IPS DF 4.7 (cell line): ENCODE measurements at regions not wholly inside any gene's neighbourhood (a gene's known extent, or its start where the extent isn't known, plus 50 kb on each side); places are given as distances from the start of the nearest gene placed in this dataset.
"Not testable (repeated sequence)": the region's sequence is repeated elsewhere in the genome, so short reads cannot be mapped to it uniquely, and the experiment has no call there.

Experiments used
- DNase-seq: peaks from one replicate; pipeline ENCODE4 v3.0.0-alpha.2; 2013; ENCODE audit warnings: low spot score; ENCODE audit errors: extremely low read depth

DNA sequence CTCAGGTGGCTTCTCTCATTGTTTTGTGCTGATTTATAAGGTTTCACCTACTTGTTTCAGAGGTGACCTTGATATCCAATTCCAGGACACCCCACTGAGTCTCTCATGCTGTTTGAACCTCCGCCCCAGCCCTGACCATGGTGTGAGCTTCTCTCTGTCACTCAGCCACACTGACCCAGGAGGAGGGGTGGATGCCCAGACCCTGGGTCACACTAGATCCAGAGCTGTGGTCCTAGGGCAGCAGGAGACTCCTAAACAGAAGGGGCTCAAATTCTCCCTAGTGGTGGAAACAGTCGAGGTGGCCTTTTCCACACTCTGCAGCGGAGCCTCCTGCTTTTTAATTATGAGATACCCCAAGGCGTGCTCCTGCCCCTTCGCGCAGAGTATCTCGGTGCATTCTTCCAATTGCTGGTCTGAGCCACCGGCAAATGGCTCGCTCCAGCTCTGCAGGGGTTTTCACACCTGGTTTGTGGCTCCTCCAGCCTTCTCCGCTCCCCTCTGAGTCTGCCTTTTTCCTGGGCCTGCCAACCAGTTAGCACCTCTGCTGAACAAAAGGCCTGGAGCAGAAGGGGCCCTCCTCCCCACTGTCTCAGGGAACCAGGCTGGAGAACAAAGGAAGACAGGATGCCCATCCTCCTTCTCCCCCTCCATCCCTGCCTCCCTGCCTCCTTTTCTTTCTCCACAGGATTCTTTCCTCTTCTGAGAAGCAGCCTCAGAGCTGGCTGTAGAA, 147.3 kb upstream of the SPRED2 start:
- peak; percentile 86 for DNase-seq

DNA sequence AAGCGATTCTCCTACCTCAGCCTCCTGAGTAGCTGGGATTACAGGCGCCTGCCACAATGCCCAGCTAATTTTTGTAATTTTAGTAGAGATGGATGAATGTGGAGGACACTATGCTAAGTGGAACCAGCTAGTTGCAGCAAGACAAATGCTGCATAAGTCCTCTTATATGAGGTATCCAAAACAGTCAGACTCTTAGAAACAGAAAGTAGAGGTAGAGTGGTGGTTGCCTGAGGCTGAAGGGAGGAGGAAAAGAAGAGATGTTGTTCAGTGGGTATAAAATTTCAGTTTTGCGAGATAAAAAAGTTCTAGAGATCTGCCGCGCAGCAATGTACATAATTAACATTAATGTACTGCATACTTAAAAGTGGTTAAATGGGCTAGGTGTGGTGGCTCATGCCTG, 145.3 kb upstream of the SPRED2 start:
- DNase-seq = no peak

DNA sequence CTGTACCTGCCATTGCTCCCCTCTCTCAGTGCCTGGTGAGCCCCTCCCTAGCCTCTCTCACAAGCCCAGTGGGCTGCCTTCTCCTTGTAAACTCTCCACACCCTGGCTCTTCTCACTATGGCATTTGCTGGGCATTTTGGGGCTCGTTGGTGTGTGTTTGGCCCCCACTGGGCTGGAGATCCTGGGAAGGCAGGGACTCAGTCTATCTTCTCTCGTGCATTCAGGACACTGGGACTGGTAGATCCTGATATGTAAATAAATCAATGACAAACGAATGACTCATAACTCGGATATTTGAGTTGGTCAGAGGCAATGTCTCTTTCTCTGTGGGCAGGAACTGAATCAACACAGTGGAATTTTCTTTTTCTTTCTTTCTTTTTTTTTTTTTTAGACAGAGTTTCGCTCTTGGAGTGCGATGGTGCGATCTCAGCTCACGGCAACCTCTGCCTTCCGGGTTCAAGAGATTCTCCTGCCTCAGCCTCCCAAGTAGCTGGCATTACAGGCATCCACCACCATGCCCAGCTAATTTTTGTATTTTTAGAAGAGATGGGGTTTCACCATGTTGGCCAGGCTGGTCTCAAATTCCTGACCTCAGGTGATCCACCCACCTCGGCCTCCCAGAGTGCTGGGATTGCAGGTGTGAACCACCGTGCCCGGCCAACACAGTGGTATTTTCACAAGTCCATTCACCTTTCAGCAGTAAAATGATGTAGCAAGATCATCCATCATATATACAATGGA, 144.6 kb upstream of the SPRED2 start:
- peak; percentile 68 for DNase-seq

DNA sequence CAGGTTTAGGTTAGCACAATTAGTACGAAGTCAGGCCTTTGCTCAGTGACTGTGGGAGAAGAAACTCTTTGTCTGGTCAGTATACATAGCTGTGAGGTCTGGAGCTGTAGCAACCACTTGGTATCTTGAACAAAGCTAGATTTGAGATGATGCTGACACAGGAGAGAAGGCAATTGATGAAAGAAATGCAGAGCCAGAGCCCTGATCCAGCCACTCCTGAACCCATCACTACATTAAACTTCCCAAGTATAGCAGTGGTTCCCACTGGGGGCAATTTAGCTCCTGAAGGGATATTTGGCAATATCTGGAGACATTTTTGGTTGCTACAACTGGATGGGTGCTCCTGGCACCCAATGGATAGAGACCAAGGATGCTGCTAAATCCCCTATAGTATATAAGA, 143.9 kb upstream of the SPRED2 start:
- DNase-seq = no peak

DNA sequence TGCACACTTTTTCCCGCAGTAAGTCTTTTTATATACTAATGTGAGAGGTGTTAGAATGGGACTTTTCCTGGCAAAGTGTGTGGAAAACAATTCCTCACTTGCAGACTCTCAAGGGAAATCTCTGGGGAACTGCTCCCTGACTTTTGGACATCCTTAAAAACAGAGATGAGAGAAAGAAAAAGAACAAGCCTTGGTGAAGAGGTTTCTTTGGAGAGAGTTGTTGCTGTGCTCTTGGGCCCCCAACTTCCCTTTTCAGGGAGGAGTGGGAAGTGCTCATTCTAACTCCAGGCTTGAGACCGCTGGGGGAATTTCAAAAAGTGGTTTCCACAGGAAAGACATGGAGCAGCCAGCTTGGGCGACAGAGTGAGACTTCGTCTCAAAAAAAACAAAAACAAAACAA, 142.6 kb upstream of the SPRED2 start:
- DNase-seq = no peak

DNA sequence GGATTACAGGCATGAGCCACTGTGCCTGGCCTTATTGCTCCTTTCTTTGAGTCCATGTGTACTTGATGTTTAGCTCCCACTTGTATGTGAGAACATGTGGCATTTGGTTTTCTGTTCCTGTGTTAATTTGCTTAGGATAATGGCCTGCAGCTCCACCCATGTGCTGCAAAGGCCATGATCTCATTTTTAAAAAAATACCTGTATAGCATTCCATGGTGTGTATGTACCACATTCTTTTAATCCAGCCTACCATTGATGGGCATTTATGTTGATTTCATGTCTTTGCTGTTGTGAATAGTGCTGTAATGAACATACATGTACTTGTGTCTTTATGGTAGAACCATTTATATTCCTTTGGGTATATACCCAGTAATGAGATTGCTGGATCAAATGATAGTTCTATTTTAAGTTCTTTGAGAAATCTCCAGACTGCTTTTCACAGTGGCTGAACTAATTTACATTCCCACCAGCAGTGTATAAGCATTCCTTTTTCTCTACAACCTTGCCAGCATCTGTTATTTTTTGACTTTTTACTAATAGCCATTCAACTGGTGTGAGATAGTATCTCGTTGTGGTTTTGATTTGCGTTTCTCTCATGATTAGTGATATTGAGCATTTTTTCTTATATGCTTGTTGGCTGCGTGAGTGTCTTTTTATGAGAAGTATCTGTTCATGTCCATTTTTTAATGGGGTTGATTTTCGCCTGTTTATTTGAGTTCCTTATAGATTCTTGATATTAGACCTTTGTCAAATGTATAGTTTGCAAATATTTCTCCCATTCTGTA, 136.4 kb upstream of the SPRED2 start:
- not testable (repeated sequence) for DNase-seq

DNA sequence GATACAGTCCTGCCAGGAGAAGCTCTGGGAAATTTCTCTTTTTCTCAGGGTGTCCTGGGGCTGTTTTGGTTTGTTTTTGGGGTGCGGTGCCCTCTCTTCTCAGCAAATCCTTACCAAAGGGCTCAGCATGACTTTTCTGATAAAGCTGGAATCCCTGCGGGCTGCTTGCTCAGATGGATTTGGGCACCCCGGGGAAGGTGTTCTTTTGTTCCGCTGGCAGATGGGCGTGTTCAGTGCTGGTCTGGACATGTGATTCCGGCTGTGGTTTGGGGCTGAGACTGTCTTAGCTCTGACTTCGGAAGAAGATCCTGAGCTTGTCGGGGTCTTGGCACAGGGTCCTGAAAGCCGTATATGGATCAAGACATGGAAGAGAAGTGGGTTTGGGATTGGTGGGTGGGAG, 134.2 kb upstream of the SPRED2 start:
- DNase-seq = no peak

DNA sequence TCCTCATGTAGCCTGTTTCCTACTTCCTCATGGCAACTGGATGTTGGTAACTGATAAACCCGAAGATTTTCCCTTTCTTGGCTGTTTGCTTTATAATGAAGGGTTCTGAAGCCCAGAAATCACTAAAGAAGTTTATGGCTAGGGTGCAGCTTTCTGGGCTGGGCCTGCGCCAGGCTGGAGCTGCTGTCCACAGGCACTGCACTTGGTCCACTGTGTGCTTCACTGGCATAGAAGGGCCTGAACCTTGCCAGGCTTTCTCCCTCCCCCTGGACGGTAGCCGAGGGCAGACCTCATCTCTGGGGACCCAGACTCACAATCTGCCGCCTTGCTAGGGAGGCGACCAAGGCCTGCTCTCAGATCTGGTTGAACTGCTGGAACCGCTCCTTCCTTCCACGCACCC, 133.3 kb upstream of the SPRED2 start:
- DNase-seq = no peak

DNA sequence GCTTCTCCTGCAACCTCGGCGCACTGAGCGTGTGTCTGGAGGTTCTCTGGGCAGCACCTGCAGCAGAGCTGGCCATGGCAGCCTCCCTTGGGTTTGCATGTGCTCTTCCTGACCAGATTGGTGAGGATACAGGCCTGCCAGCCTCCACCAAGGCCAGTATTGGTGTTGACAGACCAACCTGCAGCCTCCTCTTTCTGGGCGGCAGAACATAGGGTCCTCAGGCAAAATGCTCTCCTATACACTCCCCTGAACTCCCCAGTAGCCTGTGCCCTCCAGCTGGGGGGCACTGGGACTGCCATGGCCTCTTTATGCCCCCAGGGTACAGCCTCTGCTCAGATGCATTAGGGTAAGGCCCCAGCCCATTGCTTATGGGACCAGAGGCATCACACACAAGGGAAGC, 131.9 kb upstream of the SPRED2 start:
- no peak for DNase-seq

DNA sequence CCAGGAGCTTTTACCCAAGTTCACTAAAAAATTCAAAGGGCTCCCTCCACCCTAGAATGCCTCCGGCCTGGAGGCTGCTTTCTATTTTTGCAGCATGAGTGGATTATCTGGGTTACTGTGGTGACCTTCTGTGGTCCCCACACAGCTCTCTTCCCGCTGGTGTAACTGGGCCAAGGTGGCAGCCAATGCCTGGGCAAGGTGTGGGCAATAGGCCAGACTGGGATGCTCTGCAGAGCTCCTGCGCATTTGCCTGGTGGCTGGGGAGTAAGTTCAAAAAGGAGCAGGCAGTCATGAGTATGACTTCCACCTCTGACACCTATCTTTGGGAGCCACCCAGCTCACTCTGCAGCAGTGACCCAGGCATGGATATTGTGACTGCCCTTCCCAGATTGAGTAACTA, 130.5 kb upstream of the SPRED2 start:
- no peak for DNase-seq

DNA sequence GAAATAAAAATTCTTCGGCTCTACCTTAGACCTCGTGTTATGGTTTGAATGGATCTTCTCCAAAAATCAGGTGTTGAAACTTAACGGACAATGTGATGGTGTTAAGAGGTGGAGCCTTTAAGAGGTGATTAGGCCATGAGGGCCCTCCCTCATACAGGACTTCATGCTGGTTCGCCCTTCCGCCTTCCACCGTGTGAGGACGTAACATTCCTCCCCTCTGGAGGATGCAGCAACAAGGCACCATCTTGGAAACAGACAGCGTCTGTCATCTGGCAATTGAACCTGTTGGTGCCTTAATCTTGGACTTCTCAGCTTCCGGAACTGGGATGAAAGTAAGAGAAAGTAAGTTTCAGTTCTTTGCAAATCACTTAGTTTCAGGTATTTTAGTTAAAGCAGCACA, 126.3 kb upstream of the SPRED2 start:
- no peak for DNase-seq

DNA sequence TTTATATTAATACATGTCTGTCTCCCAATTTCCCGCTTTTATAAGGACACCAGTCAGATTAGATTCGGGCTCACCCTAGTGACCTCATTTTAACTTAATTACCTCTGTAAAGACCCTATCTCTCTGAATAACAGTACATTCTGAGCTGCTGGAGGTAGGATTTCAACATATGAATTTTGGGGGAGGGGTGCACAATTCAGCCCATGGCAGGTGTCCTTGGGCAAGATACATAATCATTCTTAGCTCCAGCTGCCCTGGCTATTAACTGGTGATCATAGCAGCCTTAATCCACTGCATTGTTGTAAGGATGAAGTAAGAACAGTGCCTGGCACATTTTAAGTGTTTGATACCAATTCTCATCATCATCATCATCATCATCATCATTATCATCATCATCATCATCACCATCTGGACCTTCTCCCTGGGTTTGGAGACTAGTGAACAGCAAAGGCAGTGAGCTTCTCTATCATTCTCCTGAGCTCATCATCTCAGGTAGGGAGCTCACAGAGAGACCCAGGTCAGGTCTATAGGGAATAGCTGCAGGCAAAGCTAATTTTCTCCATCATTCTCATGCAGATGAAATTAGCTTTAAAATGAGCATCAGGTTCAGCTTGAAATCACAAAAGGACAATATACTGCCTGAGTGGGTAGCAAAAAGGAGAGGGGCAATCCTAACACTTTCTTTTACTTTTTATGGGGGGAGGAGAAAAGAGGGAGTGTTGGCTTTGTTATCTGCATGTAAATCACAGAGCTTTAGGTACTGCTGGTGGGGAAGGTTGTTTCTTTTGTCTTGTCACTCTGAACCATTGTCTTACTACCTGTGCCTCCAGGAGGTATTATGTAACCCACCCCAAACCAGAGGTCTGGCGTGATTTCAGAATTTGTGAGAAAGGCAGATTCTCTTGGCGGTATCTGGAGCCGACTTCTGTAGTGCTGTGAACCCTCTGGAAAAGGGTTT, 125.5 kb upstream of the SPRED2 start:
- no peak for DNase-seq

DNA sequence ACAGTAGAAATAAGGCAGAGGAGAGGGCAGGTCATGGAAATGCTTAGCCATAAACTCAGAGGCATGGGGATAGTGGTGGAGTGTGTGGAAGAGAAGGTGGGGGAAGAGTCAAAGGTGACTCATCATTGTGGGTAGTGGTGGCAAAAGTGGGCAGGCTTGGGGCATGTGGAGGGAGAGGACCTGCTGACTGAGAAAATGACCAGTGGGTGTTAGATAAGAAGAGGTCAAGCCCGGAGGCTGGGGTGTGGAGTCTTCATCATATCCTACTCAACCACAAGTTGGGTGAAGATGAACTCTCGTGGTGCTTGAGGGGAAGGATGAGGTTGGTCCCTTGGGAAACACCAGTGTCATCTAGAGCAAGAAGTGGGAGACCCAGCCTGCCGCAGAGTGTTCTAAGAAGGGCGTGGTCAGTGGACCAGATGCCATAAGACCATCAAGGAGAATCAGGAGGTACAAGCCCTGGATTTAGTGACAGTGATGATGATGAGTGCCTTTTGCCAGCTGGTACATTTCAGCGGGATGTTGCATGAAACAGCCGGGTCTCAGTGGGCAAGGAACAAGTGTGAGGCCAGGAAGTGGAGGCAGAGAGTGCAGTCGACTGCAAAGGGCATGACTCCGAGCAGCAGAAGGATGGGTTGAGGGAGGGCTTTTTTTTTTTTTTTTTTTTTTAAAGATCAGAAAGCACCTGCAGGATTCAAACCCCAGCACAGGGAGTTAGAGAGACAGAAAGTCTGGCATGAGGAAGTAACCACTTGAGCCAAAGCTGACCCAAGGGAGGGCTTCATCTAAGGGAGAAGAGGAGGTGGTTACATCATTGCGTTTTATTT, 122.6 kb upstream of the SPRED2 start:
- DNase-seq = no peak

DNA sequence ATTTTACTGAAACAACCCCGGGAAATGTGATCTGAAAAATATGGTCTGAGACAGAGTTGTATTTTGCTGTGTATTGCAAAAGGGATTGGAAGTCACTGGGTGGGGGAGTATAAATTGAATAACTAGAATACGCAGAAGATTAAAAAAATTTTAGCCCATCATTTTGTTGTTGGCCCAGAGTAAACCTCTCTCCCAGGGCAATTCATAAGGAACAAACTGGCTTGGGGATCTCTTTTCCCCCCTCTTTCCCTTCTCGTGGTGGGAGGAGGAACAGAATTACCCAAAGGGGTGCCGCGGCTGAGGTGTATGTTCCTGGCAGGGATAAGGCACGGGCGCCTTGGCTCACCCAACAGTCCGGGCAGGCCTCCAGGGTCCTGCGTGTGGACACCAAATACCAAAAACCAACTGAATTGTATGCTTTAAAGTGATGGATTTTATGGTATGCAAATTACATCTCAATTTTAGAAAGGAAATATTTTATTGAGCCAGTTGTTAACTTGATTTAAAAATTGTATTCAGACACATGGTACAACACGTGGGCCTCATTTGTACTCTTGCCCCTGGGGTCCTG, 121.2 kb upstream of the SPRED2 start:
- no peak for DNase-seq

DNA sequence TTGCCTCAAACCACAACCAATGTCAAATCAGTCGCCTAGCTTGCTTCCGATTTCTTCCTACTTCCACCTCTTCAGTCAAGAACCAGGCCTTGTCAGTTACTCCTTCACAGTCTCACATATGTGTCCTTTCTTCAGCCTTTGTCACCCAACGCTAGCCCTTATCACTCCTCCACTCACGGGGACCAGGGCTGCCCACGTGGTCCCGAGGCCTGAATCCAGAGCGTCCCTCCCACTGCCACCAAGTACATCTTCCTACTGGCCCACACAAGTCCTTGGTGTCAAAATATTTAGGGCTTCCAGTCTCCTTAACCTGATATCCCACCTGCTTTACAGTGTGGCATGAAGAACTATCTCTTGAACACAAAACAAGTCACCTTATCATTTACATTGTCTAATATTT, 119.1 kb upstream of the SPRED2 start:
- no peak for DNase-seq

DNA sequence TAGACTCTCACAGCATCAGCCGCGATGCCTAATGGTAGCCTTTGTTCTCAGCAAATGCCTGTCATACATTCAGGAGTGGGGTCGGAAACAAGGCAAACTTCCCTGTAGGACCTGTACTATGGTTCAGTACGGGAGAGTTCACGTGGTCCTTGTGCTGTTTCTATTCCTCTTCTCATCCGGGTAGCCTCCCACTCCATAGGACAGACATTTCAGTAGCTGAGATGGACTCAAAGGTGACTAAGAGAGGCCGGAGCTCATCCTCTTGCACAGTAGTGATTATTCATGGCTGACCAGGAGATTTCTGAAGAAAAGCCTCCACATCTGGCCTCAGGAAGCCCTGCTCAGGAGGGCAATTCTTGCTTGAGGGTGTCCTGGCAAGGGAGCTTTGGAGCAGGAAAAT, 117.8 kb upstream of the SPRED2 start:
- no peak for DNase-seq

DNA sequence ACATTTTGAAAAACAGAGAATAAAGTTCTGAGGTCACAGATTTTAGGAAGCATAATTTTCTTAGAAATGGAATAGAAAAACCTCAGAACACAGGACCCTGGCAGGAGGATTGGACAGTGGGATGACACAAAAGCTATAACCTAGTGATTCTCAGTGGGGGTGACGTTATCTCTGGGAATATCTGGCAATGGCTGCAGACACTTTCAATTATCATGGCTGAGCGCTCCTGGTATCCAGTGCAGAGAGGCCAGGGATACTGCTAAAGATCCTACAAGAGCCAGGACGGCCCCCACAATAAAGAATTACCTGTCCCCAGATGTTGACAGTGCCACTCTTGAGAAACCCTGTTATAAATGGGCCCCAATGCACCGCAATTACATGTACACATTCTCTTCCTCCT, 117.2 kb upstream of the SPRED2 start:
- no peak for DNase-seq

DNA sequence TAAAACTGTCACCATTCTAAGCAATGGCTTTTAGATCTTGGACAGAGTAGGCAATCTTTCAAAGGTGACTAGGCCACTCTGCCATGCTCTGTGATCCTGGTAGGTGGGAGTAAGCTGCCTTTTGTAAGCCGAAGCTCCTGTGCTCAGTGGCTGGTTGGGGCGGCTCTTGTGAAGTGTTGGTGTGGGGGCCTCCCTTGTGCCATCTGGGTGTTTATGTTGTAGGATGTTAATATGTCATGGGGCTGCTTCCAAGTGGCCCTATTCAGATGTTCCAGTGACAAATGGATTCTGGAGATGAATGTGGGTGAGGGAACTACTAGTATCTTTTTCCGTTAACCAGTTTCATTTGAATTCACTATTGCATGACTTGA, 116.8 kb upstream of the SPRED2 start:
- DNase-seq = no peak

DNA sequence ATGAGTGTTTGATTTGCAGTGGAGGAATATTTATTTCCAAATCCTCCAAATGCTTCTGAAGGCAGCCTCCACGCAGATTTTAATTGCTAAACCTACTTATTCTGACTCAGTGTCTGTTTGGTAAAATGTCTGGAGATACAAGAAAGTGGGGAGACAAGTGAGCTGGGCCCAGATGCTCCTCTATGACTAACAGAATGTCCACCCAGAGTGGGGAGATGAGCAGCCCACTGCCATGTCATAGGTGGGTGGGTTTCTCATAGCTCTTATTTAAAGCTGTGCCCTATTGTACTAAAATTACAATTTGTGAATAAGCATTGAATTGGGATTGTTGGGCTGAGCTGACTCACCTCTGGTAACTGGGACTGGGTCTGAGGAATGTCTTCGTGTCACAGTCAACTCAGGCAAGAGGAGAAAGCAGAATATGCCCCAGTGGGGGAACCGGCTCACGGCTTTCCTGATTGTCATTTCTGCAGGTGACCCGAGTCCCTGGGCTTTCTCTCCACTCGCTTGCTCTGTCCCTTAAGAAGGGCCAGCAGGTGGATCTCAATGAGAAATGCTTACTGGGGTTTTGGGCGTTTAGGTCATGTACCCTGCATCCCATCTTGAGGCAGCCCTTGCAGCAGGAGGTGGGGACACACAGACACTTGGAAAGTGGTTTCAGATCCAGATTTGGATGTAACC, 116.3 kb upstream of the SPRED2 start:
- no peak for DNase-seq

DNA sequence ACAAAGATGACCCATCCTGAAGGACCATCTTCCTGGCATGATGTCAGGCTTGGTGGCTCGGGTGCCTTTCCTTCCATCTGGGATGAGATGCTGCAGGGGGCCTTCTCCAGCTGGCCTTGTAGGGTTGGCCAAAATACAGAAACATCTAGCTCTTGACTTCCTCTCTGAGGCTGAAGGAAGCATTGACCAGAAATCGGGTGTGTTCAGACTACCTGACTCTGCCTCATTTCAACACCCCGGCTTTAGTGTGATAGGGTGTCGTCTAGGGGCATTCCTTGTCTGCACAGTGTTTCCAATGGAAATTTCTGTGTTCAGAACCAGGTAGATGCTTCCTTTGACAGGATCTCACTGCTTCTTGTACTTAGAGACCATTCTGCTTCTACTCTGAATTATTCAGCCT, 115.7 kb upstream of the SPRED2 start:
- DNase-seq = no peak
